HG02981 (cell line): ENCODE measurements at regions not wholly inside any gene's neighbourhood (a gene's known extent, or its start where the extent isn't known, plus 50 kb on each side); places are given as distances from the start of the nearest gene placed in this dataset.

Experiments
- ATAC-seq: cut with Tn5 transposase; IDR thresholded peaks from one replicate; pipeline ENCODE4 v1.9.1; 2021; ENCODE audit warnings: mild to moderate bottlenecking, moderate library complexity; ENCODE audit not compliant: unreplicated experiment

GRCh38 chr2:226076529-226076928, 677.0 kb downstream of the NYAP2 start:
- ATAC-seq, result no peak

- no peak for ATAC-seq
Observed at GRCh38 chr2:226074391-226074790, 674.9 kb downstream of the NYAP2 start.

- ATAC-seq, result no peak
Observed at GRCh38 chr2:226073496-226074160, 674.1 kb downstream of the NYAP2 start.

GRCh38 chr2:226066873-226067272, 667.4 kb downstream of the NYAP2 start:
- ATAC-seq, result no peak

GRCh38 chr2:226066391-226066790, 666.9 kb downstream of the NYAP2 start:
- no peak for ATAC-seq

GRCh38 chr2:226064932-226065570, 665.5 kb downstream of the NYAP2 start:
- ATAC-seq, result no peak

GRCh38 chr2:226063704-226064440, 664.4 kb downstream of the NYAP2 start:
- no peak for ATAC-seq

- no peak for ATAC-seq
Observed at GRCh38 chr2:226059961-226060627, 660.6 kb downstream of the NYAP2 start.

- ATAC-seq, result no peak
Observed at GRCh38 chr2:226057914-226058313, 658.4 kb downstream of the NYAP2 start.

GRCh38 chr2:226057365-226057764, 657.9 kb downstream of the NYAP2 start:
- ATAC-seq, result no peak

- ATAC-seq, result no peak
Observed at GRCh38 chr2:226052772-226053416, 653.4 kb downstream of the NYAP2 start.

- no peak for ATAC-seq
Observed at GRCh38 chr2:226050822-226051221, 651.3 kb downstream of the NYAP2 start.

- no peak for ATAC-seq
Observed at GRCh38 chr2:226048611-226049010, 649.1 kb downstream of the NYAP2 start.

- ATAC-seq, result no peak
Observed at GRCh38 chr2:226045080-226045479, 645.6 kb downstream of the NYAP2 start.

- no peak for ATAC-seq
Observed at GRCh38 chr2:226040344-226040900, 640.9 kb downstream of the NYAP2 start.

- no peak for ATAC-seq
Observed at GRCh38 chr2:226037526-226037925, 638.0 kb downstream of the NYAP2 start.

- ATAC-seq, result no peak
Observed at GRCh38 chr2:226031647-226032501, 632.4 kb downstream of the NYAP2 start.

GRCh38 chr2:226030788-226031646, 631.5 kb downstream of the NYAP2 start:
- ATAC-seq, result no peak

- no peak for ATAC-seq
Observed at GRCh38 chr2:226030369-226030768, 630.9 kb downstream of the NYAP2 start.
